KMS-11 (cell line): ENCODE measurements at regions not wholly inside any gene's neighbourhood (a gene's known extent, or its start where the extent isn't known, plus 50 kb on each side); places are given as distances from the start of the nearest gene placed in this dataset.

Experiments
- H2AFZ ChIP-seq: fragments of 200-600 bp; sonication (generic); 2 replicates; pipeline ENCODE4 v1.6.1; 2016; ENCODE audit warnings: antibody characterized with exemption, mixed run types, low read depth
- H3K27ac ChIP-seq: fragments of 200-600 bp; sonication (generic); 2 replicates; pipeline ENCODE4 v1.6.1; 2016; ENCODE audit warnings: mild to moderate bottlenecking, mixed run types
- H3K27me3 ChIP-seq: fragments of 200-600 bp; sonication (generic); 2 replicates; pipeline ENCODE4 v1.6.1; 2017; ENCODE audit warnings: mild to moderate bottlenecking, low read depth, mixed run types, moderate library complexity; ENCODE audit not compliant: insufficient read depth
- H3K36me3 ChIP-seq: fragments of 200-600 bp; sonication (generic); 2 replicates; pipeline ENCODE4 v1.6.1; 2017; ENCODE audit warnings: mild to moderate bottlenecking, mixed run types; ENCODE audit not compliant: insufficient read depth
- H3K4me1 ChIP-seq: fragments of 200-600 bp; sonication (generic); 2 replicates; pipeline ENCODE4 v1.6.1; 2016; ENCODE audit warnings: mild to moderate bottlenecking, low read depth, mixed run types; ENCODE audit not compliant: poor library complexity, severe bottlenecking
- H3K4me2 ChIP-seq: fragments of 200-600 bp; sonication (generic); 2 replicates; pipeline ENCODE4 v1.7.0; 2016; ENCODE audit warnings: mild to moderate bottlenecking, mixed run types
- H3K4me3 ChIP-seq: fragments of 200-600 bp; sonication (generic); IDR thresholded peaks from 2 replicates; pipeline ENCODE4 v1.6.1; 2017; ENCODE audit warnings: low read depth, low read length, mixed read lengths; ENCODE audit not compliant: insufficient read depth
- H3K79me2 ChIP-seq: fragments of 200-600 bp; sonication (generic); 2 replicates; pipeline ENCODE4 v1.6.1; 2016; ENCODE audit warnings: low read depth, mixed run types; ENCODE audit not compliant: insufficient read depth
- H3K9ac ChIP-seq: fragments of 200-600 bp; sonication (generic); 2 replicates; pipeline ENCODE4 v1.6.1; 2016; ENCODE audit warnings: mild to moderate bottlenecking, mixed run types
- H4K20me1 ChIP-seq: fragments of 200-600 bp; sonication (generic); 2 replicates; pipeline ENCODE4 v1.6.1; 2016; ENCODE audit warnings: mild to moderate bottlenecking, mixed run types; ENCODE audit not compliant: insufficient read depth
- TF ChIP-seq, protein P1 (sequence below): fragments of 200-600 bp; sonication (generic); conservative IDR thresholded peaks from 2 replicates; pipeline ENCODE4 v1.6.1; 2017; ENCODE audit warnings: low read depth, mild to moderate bottlenecking, antibody characterized with exemption, low read length, moderate library complexity, mixed read lengths

- Histone ChIP-seq H3K4me1 (no peaks in the 10 kb centered on the region), H3K79me2 (no peaks in the 10 kb centered on the region), H3K27ac (no peak overlapping the region), H3K9ac (no peak overlapping the region), H4K20me1 (no peaks in the 10 kb centered on the region; the same call in 1 of the 2 replicates), H3K4me3 (no peak overlapping the region), H2AFZ (no peak overlapping the region), H3K36me3 (no peaks in the 10 kb centered on the region), H3K4me2 (no peak overlapping the region), H3K27me3 (no peaks in the 10 kb centered on the region)
- TF ChIP-seq, protein P1, sequence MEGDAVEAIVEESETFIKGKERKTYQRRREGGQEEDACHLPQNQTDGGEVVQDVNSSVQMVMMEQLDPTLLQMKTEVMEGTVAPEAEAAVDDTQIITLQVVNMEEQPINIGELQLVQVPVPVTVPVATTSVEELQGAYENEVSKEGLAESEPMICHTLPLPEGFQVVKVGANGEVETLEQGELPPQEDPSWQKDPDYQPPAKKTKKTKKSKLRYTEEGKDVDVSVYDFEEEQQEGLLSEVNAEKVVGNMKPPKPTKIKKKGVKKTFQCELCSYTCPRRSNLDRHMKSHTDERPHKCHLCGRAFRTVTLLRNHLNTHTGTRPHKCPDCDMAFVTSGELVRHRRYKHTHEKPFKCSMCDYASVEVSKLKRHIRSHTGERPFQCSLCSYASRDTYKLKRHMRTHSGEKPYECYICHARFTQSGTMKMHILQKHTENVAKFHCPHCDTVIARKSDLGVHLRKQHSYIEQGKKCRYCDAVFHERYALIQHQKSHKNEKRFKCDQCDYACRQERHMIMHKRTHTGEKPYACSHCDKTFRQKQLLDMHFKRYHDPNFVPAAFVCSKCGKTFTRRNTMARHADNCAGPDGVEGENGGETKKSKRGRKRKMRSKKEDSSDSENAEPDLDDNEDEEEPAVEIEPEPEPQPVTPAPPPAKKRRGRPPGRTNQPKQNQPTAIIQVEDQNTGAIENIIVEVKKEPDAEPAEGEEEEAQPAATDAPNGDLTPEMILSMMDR, result no peak
Measured at GRCh38 chr12:73221398-73221797, 949.2 kb downstream of the TRHDE start.

DNA sequence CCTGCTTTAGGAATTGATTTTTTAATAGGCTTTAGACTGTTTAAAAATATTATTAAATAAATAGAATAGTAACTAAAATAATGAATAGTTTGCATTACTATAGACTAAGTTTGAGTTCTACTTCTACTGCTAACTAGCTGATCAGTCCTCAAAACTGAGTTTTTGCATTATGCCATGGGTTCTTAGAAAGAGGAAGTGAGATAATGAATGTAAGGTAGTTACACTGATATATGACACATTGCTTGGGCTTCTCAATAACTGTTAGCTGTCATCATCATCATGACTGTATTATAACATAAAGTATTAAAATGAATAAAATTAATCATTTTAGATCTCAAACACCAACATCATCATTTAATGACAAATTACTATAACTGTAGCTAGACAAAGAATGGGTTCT lies 949.7 kb downstream of the TRHDE start:
- no peak overlapping the region for H3K4me3 ChIP-seq
- no peaks in the 10 kb centered on the region for H3K36me3 ChIP-seq
- no peak overlapping the region for H3K4me2 ChIP-seq
- H4K20me1 ChIP-seq, result no peaks in the 10 kb centered on the region; the same call in 1 of the 2 replicates
- H3K27ac ChIP-seq, result no peak overlapping the region
- H3K79me2 ChIP-seq, result no peaks in the 10 kb centered on the region
- TF ChIP-seq, protein P1, result no peak
- no peaks in the 10 kb centered on the region for H3K27me3 ChIP-seq
- H2AFZ ChIP-seq, result no peak overlapping the region
- no peaks in the 10 kb centered on the region for H3K4me1 ChIP-seq
- H3K9ac ChIP-seq, result no peak overlapping the region

GRCh38 chr12:73225371-73225937 lies 953.3 kb downstream of the TRHDE start:
- Histone ChIP-seq H3K4me2 (no peak overlapping the region), H2AFZ (no peak overlapping the region), H3K4me1 (no peaks in the 10 kb centered on the region), H3K4me3 (no peak overlapping the region), H3K36me3 (no peaks in the 10 kb centered on the region), H3K9ac (no peak overlapping the region), H4K20me1 (no peaks in the 10 kb centered on the region; the same call in 1 of the 2 replicates), H3K27ac (no peak overlapping the region), H3K27me3 (no peaks in the 10 kb centered on the region), H3K79me2 (no peaks in the 10 kb centered on the region)
- TF ChIP-seq, protein P1, result no peak

- Histone ChIP-seq H3K9ac (no peak overlapping the region), H3K36me3 (no peaks in the 10 kb centered on the region), H2AFZ (no peak overlapping the region), H3K27me3 (no peaks in the 10 kb centered on the region), H3K79me2 (no peaks in the 10 kb centered on the region), H3K4me3 (no peak overlapping the region), H3K4me2 (no peak overlapping the region), H4K20me1 (no peaks in the 10 kb centered on the region; the same call in 1 of the 2 replicates), H3K4me1 (no peaks in the 10 kb centered on the region), H3K27ac (no peak overlapping the region)
- TF ChIP-seq, protein P1, result no peak
Measured at GRCh38 chr12:73225941-73226340, 953.8 kb downstream of the TRHDE start.
